Head of caudate nucleus (tissue), 42 donors: ENCODE measurements at regions not wholly inside any gene's neighbourhood (a gene's known extent, or its start where the extent isn't known, plus 50 kb on each side); places are given as distances from the start of the nearest gene placed in this dataset.
"Not testable (repeated sequence)": the region's sequence is repeated elsewhere in the genome, so short reads cannot be mapped to it uniquely, and the experiment has no call there.

Experiments used
- DNase-seq, 42 donors: peaks; one replicate each; pipeline versions ENCODE4 v3.0.0 to v3.0.0-alpha.2; 2020 to 2021; ENCODE audit warnings: mixed read lengths in 7 of 42
- intact Hi-C: fragments of 100-400 bp; cut with DNase I; formaldehyde crosslinking; loops from one replicate; pipeline ENCODE4 v1.15.0; 2022

GRCh38 chr6:11855743-11856142, 77.1 kb upstream of the ADTRP start:
- intact Hi-C loops, result no loop called here
- DNase-seq, result no peak

- intact Hi-C loops, result no loop called here
Observed at GRCh38 chr6:11854408-11855165, 76.0 kb upstream of the ADTRP start.

DNA sequence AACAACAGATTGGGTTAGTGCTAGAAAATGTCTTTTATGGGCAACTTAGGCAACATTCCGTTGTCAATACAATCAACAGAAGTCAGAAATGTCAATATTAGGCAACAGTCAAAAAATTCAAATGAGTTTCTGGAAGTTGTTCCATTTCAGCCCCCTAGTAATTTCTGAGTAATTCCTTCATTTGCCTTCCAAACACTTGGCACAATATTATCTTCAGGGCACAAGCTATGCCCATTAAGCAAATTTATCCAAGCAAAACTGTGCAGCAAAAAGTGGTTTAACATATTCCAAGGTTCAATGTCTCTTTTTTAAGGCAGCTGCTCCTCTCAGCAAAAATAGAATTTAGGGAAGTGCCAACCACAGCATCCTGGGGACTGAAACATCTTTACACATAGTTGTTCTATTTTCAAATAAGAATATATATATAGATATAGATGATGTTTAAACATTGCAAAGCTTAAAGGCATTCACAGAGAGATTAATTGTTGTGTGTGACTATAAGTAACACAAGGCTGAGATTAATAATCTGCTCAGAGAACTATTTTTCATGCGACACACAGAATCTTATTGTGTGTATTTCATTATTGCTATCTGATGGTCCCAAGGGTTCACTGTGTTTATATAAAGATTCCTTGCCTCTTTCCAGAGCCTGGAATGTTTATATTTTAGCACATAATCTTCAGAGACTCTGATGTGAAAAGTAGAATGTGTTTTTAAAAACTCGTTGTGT, 75.2 kb upstream of the ADTRP start:
- no peak for DNase-seq
- intact Hi-C loops, result no loop called here

More at GRCh38 chr6:11854408-11855165, 76.0 kb upstream of the ADTRP start:
- no peak for DNase-seq

- intact Hi-C loops, result no loop called here
- peak in 4 of 42 donors; percentile 5 to 49 (median 17) for DNase-seq
Observed at GRCh38 chr6:11852061-11852651, 73.6 kb upstream of the ADTRP start.

DNA sequence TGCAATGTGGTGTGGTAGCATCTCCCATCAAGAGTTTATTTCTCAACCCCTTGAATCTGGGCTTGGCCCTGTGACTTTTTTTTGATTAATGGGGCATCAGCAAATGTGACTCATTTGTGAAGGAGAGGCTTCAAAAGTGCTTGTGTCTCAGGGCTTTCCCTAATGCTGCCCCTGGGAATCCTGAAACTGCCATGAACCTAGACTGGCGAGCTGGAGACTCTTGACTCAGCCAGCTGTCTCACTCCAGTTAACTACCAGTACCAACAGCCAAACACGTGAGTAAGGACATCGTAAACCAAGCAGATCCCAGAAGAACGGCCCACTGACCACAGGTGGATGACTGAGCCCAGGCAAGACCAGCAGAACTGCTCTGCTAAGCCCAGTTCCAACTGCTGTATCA, 72.8 kb upstream of the ADTRP start:
- intact Hi-C loops, result no loop called here
- DNase-seq, result no peak

- no peak for DNase-seq
- intact Hi-C loops, result no loop called here
Observed at GRCh38 chr6:11848852-11849731, 70.5 kb upstream of the ADTRP start.

- no peak for DNase-seq
- intact Hi-C loops, result no loop called here
Observed at GRCh38 chr6:11848346-11848651, 69.7 kb upstream of the ADTRP start.

- intact Hi-C loops, result no loop called here
- no peak for DNase-seq
Observed at GRCh38 chr6:11847515-11848345, 69.1 kb upstream of the ADTRP start.

- DNase-seq, intact Hi-C loops: not testable (repeated sequence)
Observed at GRCh38 chr6:11847068-11847467, 68.5 kb upstream of the ADTRP start.

DNA sequence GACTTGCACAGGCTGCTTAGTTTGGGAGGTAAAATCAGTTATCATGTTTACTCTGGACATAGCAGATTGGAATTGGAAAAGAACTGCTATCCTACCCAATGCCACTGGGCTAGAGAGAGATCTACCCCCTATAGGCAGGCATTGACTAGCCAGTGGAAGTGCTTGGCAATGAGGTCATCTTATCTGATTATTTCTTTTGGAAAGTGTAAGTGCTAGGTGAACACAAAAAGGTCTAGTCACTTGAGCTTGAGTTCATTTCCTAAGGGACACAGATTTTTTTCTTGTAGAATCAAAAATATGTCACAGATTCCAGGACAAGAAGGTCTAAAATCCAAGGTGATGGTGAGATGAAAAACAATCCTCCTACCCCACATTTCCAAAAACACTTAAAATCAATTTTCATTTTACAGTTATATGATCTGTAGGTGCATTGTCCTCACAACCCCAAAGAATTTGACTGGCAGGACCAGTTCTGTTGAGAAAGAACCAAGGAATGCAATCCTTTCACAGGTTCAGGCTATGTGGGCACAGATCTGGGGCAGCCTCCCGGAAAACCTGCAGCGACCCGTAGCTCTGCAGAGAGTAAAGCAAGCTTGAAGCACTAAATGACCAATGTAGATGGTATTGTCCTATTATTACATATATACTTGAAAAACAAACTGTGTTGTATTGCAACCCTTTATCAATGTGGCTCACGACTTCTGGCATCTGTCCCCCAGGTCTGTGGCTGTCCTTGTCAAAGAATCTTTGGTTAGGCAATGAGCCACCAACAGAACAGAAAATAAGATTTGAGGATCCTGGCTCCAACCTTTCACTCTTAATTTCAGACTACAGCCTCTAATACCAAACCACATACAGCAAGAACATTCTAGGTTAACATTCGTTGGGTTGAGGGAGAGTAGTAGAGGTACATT, 67.3 kb upstream of the ADTRP start:
- DNase-seq, result no peak
- intact Hi-C loops, result no loop called here

DNA sequence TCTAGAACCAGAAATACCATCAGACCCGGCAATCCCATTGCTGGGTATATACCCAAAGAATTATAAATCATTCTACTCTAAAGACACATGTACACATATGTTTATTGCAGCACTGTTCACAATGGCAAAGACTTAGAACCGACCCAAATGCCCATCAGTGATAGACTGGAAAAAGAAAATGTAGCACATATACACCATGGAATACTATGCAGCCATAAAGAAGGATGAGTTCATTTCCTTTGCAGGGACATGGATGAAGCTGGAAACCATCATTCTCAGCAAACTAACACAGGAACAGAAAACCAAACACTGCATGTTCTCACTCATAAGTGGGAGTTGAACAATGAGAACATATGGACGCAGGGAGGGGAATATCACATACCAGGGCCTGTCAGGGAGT, 64.2 kb upstream of the ADTRP start:
- DNase-seq, intact Hi-C loops: not testable (repeated sequence)

DNA sequence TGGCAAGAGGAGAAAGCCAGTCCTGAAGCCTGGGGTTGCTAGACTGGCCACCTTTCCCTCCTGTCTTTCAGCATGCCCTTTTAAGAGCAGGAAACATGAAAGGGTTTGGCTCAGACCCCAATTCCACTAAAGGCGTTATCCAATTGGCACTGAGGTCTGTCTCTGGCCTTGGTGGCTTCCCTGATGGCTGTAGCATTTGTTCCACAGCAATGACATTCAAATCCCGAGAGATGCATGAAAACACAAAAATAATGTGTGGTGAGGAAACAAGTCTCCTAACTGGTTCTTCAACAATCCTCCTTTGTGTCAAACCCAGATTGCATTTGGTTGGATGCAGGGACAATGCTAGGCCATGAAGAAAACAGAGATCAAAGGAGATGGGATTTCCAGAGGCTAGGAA, 56.5 kb upstream of the ADTRP start:
- intact Hi-C loops, result no loop called here

DNA sequence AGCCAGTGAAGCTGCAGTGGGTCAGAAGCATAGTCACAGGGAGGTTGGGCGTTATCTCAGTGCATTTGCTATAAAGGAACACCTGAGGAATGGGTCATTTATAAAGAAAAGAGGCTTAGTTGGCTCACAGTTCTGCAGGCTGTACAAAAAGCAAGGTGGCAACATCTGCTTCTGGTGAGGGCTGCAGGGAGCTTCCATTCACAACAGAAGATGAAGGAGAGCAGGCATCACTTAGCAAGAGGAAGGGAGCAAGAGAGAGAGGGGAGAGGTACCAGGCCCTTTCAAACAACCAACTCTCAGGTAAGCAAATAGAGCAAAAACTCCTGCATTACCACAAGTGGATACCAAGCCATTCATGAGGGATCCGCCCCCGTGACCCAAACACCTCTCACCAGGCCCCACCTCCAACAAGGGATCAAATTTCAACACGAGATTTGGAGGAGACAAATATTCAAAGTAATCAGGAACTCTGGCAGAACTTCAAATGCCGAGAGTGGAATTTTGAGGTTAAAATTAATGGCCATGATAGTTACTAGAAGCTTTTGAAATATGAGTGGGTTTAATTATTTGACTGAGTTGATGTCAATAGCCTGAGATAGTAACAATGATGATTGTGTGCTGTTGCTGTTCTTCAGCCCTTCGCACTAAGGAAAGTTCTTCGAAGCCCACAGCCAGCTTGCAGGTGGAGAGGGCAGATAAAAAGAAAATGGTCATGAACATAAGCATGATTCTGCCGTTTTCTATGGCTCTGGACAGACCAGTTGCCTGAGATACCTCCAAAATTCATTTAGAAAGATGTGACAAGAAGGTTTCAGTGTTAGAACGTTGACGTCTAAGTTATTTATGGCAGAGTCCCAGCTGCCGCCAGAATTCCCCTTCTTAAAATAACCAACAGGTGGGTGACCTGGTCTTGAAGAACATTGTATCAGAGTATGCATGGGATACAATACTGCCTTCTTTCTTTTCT, 55.3 kb upstream of the ADTRP start:
- no peak for DNase-seq
- intact Hi-C loops, result no loop called here

More for the DNA sequence above, 56.5 kb upstream of the ADTRP start:
- DNase-seq, result no peak

GRCh38 chr6:11831653-11832052, 53.0 kb upstream of the ADTRP start:
- intact Hi-C loops, result no loop called here
- DNase-seq, result no peak

DNA sequence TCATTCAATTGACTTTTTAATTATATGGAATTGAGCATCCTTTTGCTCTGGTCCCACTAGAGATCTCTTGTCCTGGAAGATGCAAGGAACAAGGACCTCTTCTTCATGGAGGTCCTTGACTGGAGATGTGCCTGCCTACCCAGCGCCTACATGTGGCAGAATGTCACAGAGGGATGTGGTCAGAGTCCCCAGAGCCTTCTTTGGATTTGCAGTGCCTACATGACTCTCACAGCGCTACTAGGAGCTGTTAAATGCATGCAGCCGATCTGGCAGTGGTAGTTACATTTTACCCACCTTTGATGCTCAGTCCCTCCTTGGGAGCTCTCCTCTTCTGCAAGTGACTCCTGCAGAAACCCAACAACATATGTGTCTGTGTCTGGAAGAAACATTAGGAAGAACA, 51.9 kb upstream of the ADTRP start:
- intact Hi-C loops, result no loop called here
- DNase-seq, result no peak

DNA sequence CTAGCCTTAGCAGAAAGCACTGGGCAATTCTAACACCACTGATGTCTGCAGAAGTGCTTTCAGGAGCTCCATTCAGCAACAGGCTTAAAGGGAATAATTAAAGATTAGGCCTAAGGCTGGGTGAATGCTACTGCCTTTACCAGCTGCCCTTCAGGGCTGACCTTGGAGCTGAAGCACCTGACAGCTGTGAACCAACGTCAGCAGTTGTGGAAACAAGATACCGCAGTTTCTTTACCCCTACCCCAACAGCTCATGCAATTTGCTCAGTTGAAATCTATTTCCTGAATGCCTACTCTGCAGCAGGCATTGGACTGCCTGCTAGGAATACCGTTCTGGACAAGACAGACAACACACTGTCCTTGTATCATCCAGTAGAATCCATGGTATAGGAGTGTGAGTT, 51.5 kb upstream of the ADTRP start:
- no peak for DNase-seq

More for the DNA sequence above, 51.5 kb upstream of the ADTRP start:
- intact Hi-C loops, result no loop called here
